ENCODE measurements at regions not wholly inside any gene's neighbourhood (a gene's known extent, or its start where the extent isn't known, plus 50 kb on each side); places are given as distances from the start of the nearest gene placed in this dataset.

- no peaks in the 10 kb centered on the region for H3K36me3 ChIP-seq (ENCODE audit: control insufficient read depth, insufficient read depth, low read length)
- H3K9ac ChIP-seq, result no peak overlapping the region
- no peak overlapping the region for H2AFZ ChIP-seq
- H3K4me2 ChIP-seq (ENCODE audit: low read length), result no peak overlapping the region
- no peaks in the 10 kb centered on the region for H3K9me3 ChIP-seq (ENCODE audit: control insufficient read depth, low read length)
- H3K79me2 ChIP-seq, result no peaks in the 10 kb centered on the region
- no peaks in the 10 kb centered on the region for H3K27me3 ChIP-seq (ENCODE audit: control insufficient read depth, insufficient read depth, low read length)
- no peak overlapping the region for H3K4me3 ChIP-seq (ENCODE audit: low read depth, low read length)
- TF ChIP-seq CTCF (IDR thresholded peaks at IDR 0.05), result no peak
- H3K27ac ChIP-seq, result no peak overlapping the region
- H3K4me1 ChIP-seq, result peaks cover 7% of the 10 kb centered on the region
Measured at GRCh38 chr10:90451283-90451682, 406.6 kb downstream of the HTR7 start.

- H3K79me2 ChIP-seq, result peaks cover 3% of the 10 kb centered on the region
- H3K27ac ChIP-seq, result no peak overlapping the region
- no peak overlapping the region for H2AFZ ChIP-seq
- H3K4me1 ChIP-seq, result peaks cover 17% of the 10 kb centered on the region
- no peak overlapping the region for H3K9ac ChIP-seq
- TF ChIP-seq CTCF (IDR thresholded peaks at IDR 0.05), result no peak
- no peaks in the 10 kb centered on the region for H3K27me3 ChIP-seq (ENCODE audit: control insufficient read depth, insufficient read depth, low read length)
- H3K36me3 ChIP-seq (ENCODE audit: control insufficient read depth, insufficient read depth, low read length), result no peaks in the 10 kb centered on the region
- H3K9me3 ChIP-seq (ENCODE audit: control insufficient read depth, low read length), result no peaks in the 10 kb centered on the region
- no peak overlapping the region for H3K4me3 ChIP-seq (ENCODE audit: low read depth, low read length)
- no peak overlapping the region for H3K4me2 ChIP-seq (ENCODE audit: low read length)
Measured at GRCh38 chr10:90458054-90458453, 399.8 kb downstream of the HTR7 start.

GRCh38 chr10:90458571-90458970, 399.3 kb downstream of the HTR7 start:
- Histone ChIP-seq H3K9ac (no peak overlapping the region), H3K36me3 (ENCODE audit: control insufficient read depth, insufficient read depth, low read length) (no peaks in the 10 kb centered on the region), H3K79me2 (peaks cover 3% of the 10 kb centered on the region), H3K9me3 (ENCODE audit: control insufficient read depth, low read length) (no peaks in the 10 kb centered on the region), H2AFZ (no peak overlapping the region), H3K4me2 (ENCODE audit: low read length) (no peak overlapping the region), H3K27me3 (ENCODE audit: control insufficient read depth, insufficient read depth, low read length) (no peaks in the 10 kb centered on the region), H3K27ac (no peak overlapping the region), H3K4me3 (ENCODE audit: low read depth, low read length) (no peak overlapping the region), H3K4me1 (peaks cover 17% of the 10 kb centered on the region)
- TF ChIP-seq CTCF (IDR thresholded peaks at IDR 0.05), result no peak

- TF ChIP-seq CTCF (IDR thresholded peaks at IDR 0.05), result no peak
Measured at GRCh38 chr10:90461437-90462155, 396.2 kb downstream of the HTR7 start.

More at GRCh38 chr10:90461437-90462155, 396.2 kb downstream of the HTR7 start:
- Histone ChIP-seq H3K9ac (no peak overlapping the region), H3K36me3 (ENCODE audit: control insufficient read depth, insufficient read depth, low read length) (no peaks in the 10 kb centered on the region), H3K4me2 (ENCODE audit: low read length) (no peak overlapping the region), H3K27me3 (ENCODE audit: control insufficient read depth, insufficient read depth, low read length) (no peaks in the 10 kb centered on the region), H3K4me3 (ENCODE audit: low read depth, low read length) (no peak overlapping the region), H3K79me2 (peaks cover 3% of the 10 kb centered on the region), H3K9me3 (ENCODE audit: control insufficient read depth, low read length) (no peaks in the 10 kb centered on the region), H3K27ac (no peak overlapping the region), H2AFZ (no peak overlapping the region), H3K4me1 (peaks cover 22% of the 10 kb centered on the region)

All from parathyroid adenoma (tissue), 2 donors.